ENCODE measurements at regions not wholly inside any gene's neighbourhood (a gene's known extent, or its start where the extent isn't known, plus 50 kb on each side); places are given as distances from the start of the nearest gene placed in this dataset.

DNA sequence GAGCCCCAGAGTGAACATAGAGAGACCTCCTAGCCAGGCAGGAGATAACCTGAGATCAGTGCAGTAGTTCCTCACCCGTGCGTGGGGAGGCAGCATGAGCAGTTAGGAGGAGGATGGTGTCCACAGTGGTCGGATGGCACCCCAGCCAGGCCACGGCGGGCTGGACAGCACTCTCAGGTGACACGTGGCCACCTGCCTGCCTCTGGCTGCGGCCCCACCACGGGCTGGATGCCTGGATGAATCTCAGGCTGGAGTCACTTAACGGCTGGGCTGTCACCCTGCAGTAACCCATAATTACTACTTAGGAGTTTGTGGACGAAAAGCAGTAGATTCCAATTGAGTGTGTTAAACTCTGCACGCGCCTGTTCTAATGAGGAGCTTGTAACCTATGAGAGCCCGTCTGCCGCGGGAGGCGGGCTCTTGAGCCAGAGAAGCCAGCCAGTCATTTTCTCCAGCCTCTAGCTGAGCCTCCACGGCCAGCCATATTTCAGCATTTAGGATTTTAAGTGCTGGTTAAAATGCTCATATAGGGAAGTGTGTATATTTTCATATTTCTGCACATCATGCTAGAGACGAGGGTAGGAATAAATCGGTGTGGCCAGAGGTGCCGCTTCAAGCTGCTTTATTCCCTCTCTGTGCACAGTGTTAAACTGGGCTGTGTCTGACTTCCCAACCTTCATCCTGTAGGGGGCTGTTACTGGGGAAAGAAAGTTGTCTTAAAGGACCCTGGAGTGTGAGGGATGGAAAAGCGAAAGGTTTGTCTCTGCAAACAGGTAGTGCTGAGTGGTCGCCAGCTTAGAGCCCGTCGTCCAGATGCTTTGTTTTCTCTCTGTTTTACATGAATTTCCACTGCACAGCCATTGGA lies 144.0 kb downstream of the GLI2 start:
- Mint-ChIP-seq H3K4me1 (no peaks in the 10 kb centered on the region), H3K27me3 (peaks cover 3% of the 10 kb centered on the region), H3K27ac (no peak overlapping the region), H3K9me3 (ENCODE audit: insufficient read depth) (no peaks in the 10 kb centered on the region), H3K4me3 (no peak overlapping the region)
- no peak for ATAC-seq (ENCODE audit: low read depth)
- no peaks in the 10 kb centered on the region for H3K4me1 ChIP-seq (ENCODE audit: control insufficient read depth in 2 of 2, insufficient read depth in 2 of 2, low read length in 2 of 2)
- no peak overlapping the region for H3K4me2 ChIP-seq (replicated peaks; ENCODE audit: low read depth, low read length, poor library complexity, severe bottlenecking)
- no peak for DNase-seq
- H3K79me2 ChIP-seq (ENCODE audit: control insufficient read depth, insufficient read depth, low read length): no peaks in the 10 kb centered on the region
- no peak for TF ChIP-seq CTCF (IDR thresholded peaks at IDR 0.05)
- TF ChIP-seq EZH2 (IDR thresholded peaks at IDR 0.05; ENCODE audit: borderline replicate concordance, insufficient read depth, low read depth, low read length, poor library complexity, severe bottlenecking): no peak
- H4K20me1 ChIP-seq (ENCODE audit: control insufficient read depth, insufficient read depth, low read length, poor library complexity, severe bottlenecking): no peaks in the 10 kb centered on the region
- WGBS (ENCODE audit: insufficient coverage): 93% methylated on average over 18 of the region's 24 CpGs
- H3K27me3 ChIP-seq (replicated peaks in 1 of 4; ENCODE audit: control extremely low read depth in 1 of 4, control insufficient read depth in 3 of 4, insufficient read depth in 4 of 4, low read length in 3 of 4): no peaks in the 10 kb centered on the region
- no peak overlapping the region for H3K4me3 ChIP-seq (ENCODE audit: control extremely low read depth in 1 of 5, extremely low read depth in 1 of 5, insufficient read depth in 1 of 5, low read depth in 2 of 5, low read length in 4 of 5)
- no peaks in the 10 kb centered on the region for H3K36me3 ChIP-seq (replicated peaks in 1 of 2; ENCODE audit: control extremely low read depth in 1 of 2, control insufficient read depth in 1 of 2, extremely low read depth in 1 of 2, insufficient read depth in 2 of 2, low read length in 1 of 2)
- ChIA-PET POLR2A (no interaction called here), CTCF (no interaction called here)
- H2AFZ ChIP-seq (ENCODE audit: insufficient read depth, low read depth, low read length, poor library complexity, severe bottlenecking): no peak overlapping the region
- no peaks in the 10 kb centered on the region for H3K9me3 ChIP-seq (ENCODE audit: control extremely low read depth in 1 of 3, control insufficient read depth in 2 of 3, insufficient read depth in 1 of 3, low read length in 2 of 3)
- no peak overlapping the region for H3K9ac ChIP-seq (ENCODE audit: low read length)
- intact Hi-C loops (cut with micrococcal nuclease): no loop called here
- no peak overlapping the region for H3K27ac ChIP-seq (ENCODE audit: low read length in 2 of 2)

GRCh38 chr2:120880381-120880780 lies 144.7 kb downstream of the GLI2 start:
- H3K27me3 ChIP-seq (replicated peaks in 1 of 4; ENCODE audit: control extremely low read depth in 1 of 4, control insufficient read depth in 3 of 4, insufficient read depth in 4 of 4, low read length in 3 of 4): no peaks in the 10 kb centered on the region
- no peak overlapping the region for H3K4me3 ChIP-seq (ENCODE audit: control extremely low read depth in 1 of 5, extremely low read depth in 1 of 5, insufficient read depth in 1 of 5, low read depth in 2 of 5, low read length in 4 of 5)
- 50% methylated on average over 6 of the region's 7 CpGs for WGBS (ENCODE audit: insufficient coverage)
- no peaks in the 10 kb centered on the region for H3K9me3 ChIP-seq (ENCODE audit: control extremely low read depth in 1 of 3, control insufficient read depth in 2 of 3, insufficient read depth in 1 of 3, low read length in 2 of 3)
- Mint-ChIP-seq H3K9me3 (ENCODE audit: insufficient read depth) (no peaks in the 10 kb centered on the region), H3K27ac (no peak overlapping the region), H3K4me1 (no peaks in the 10 kb centered on the region), H3K27me3 (peaks cover 3% of the 10 kb centered on the region), H3K4me3 (no peak overlapping the region)
- no peaks in the 10 kb centered on the region for H3K79me2 ChIP-seq (ENCODE audit: control insufficient read depth, insufficient read depth, low read length)
- no peaks in the 10 kb centered on the region for H4K20me1 ChIP-seq (ENCODE audit: control insufficient read depth, insufficient read depth, low read length, poor library complexity, severe bottlenecking)
- no peak for ATAC-seq (ENCODE audit: low read depth)
- H3K27ac ChIP-seq (ENCODE audit: low read length in 2 of 2): no peak overlapping the region
- no peak overlapping the region for H3K9ac ChIP-seq (ENCODE audit: low read length)
- H3K4me1 ChIP-seq (ENCODE audit: control insufficient read depth in 2 of 2, insufficient read depth in 2 of 2, low read length in 2 of 2): no peaks in the 10 kb centered on the region
- no peak for TF ChIP-seq EZH2 (IDR thresholded peaks at IDR 0.05; ENCODE audit: borderline replicate concordance, insufficient read depth, low read depth, low read length, poor library complexity, severe bottlenecking)
- DNase-seq: no peak
- H2AFZ ChIP-seq (ENCODE audit: insufficient read depth, low read depth, low read length, poor library complexity, severe bottlenecking): no peak overlapping the region
- ChIA-PET POLR2A (no interaction called here), CTCF (no interaction called here)
- no peaks in the 10 kb centered on the region for H3K36me3 ChIP-seq (replicated peaks in 1 of 2; ENCODE audit: control extremely low read depth in 1 of 2, control insufficient read depth in 1 of 2, extremely low read depth in 1 of 2, insufficient read depth in 2 of 2, low read length in 1 of 2)
- no peak overlapping the region for H3K4me2 ChIP-seq (replicated peaks; ENCODE audit: low read depth, low read length, poor library complexity, severe bottlenecking)
- intact Hi-C loops (cut with micrococcal nuclease): no loop called here

Data from B cell (primary cell).